ENCODE measurements at regions not wholly inside any gene's neighbourhood (a gene's known extent, or its start where the extent isn't known, plus 50 kb on each side); places are given as distances from the start of the nearest gene placed in this dataset.

DNA sequence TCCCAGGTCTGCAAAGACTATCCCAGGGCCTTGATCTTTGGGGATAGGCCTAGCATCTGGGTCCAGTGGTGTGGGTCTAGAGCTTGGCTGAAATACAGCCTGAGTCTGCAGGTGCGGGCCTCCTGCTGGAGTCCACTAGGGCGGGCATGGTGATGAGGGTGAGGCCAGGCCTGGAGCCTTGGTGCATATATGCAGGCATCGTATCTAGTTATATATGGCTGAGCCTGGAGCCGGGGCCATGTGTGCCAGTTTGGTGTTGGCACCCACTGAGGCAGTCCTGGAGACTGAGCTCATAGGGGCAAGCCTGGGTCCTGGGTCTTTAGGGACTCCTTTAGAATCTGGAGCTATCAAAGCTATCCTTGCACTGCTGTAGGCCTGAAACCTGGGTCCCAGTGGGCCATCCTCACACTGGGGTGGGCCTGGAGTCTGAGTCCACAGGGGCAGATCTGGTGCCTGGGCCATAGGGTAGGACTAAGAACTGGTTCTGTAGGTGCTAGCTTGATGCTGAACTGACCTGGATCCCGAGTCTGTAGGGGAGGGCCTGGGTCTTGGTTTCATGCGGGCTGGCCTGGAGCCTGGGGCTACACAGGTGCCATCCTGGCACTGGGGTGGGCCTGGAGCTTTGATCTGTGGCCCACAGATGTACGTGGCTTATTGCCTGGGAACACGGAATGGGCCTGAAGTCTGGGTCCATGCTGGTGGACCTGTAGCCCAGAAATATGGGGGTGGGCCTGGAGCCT lies 346.5 kb upstream of the MEF2C start:
- CTCF ChIA-PET (ENCODE audit: partially characterized antibody), result no interaction called here
- H3K4me1 Mint-ChIP-seq, result no peaks in the 10 kb centered on the region
- Histone ChIP-seq H3K4me3 (ENCODE audit: low read length in 2 of 2) (no peak overlapping the region), H3K4me1 (ENCODE audit: insufficient read depth, low read length) (no peaks in the 10 kb centered on the region), H3K36me3 (ENCODE audit: insufficient read depth, low read length) (no peaks in the 10 kb centered on the region), H3K9me3 (ENCODE audit: control insufficient read depth in 1 of 2, low read length in 2 of 2) (no peaks in the 10 kb centered on the region), H3K27me3 (ENCODE audit: insufficient read depth, low read length) (no peaks in the 10 kb centered on the region), H3K27ac (ENCODE audit: low read depth, low read length) (no peak overlapping the region)
- POLR2A ChIA-PET (ENCODE audit: partially characterized antibody), result no interaction called here
- no peaks in the 10 kb centered on the region for H3K36me3 Mint-ChIP-seq
- H3K27ac Mint-ChIP-seq, result no peak overlapping the region
- intact Hi-C loops (cut with micrococcal nuclease), result no loop called here
- H3K9me3 Mint-ChIP-seq, result peaks cover 0 to 5% (median 0%) of the 10 kb centered on the region in 8 donors
- no peak overlapping the region for H3K4me3 Mint-ChIP-seq
- no peaks in the 10 kb centered on the region for H3K27me3 Mint-ChIP-seq
- no peak for DNase-seq

DNA sequence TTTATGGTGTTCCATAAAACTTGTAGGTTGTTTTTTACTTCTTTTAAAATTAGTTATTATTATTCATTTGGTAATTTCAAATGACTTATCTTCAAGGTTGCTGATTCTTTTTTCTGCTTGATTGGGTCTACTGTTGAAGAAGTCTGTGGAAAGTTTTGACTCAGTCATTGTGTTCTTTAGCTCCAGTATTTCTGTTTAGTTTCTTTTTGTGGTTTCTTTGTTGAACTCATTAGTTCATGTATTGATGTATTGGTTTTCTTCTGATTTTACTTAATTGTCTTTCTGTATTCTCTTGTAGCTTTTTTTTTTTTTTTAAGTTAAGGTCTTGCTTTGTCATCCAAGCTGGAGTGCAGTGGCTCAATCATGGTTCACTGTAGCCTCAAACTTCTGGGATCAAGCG lies 345.4 kb upstream of the MEF2C start:
- H3K36me3 Mint-ChIP-seq, result no peaks in the 10 kb centered on the region
- H3K4me1 ChIP-seq (ENCODE audit: insufficient read depth, low read length), result no peaks in the 10 kb centered on the region
- H3K4me3 Mint-ChIP-seq, result no peak overlapping the region
- no peak overlapping the region for H3K27ac Mint-ChIP-seq
- no peak overlapping the region for H3K4me3 ChIP-seq (ENCODE audit: low read length in 2 of 2)
- ChIA-PET CTCF (ENCODE audit: partially characterized antibody) (no interaction called here), POLR2A (ENCODE audit: partially characterized antibody) (no interaction called here)
- intact Hi-C loops (cut with micrococcal nuclease), result no loop called here
- H3K4me1 Mint-ChIP-seq, result no peaks in the 10 kb centered on the region
- H3K27ac ChIP-seq (ENCODE audit: low read depth, low read length), result no peak overlapping the region
- H3K36me3 ChIP-seq (ENCODE audit: insufficient read depth, low read length), result no peaks in the 10 kb centered on the region
- no peaks in the 10 kb centered on the region for H3K9me3 ChIP-seq (ENCODE audit: control insufficient read depth in 1 of 2, low read length in 2 of 2)
- H3K9me3 Mint-ChIP-seq, result peaks cover 0 to 5% (median 0%) of the 10 kb centered on the region in 8 donors
- no peaks in the 10 kb centered on the region for H3K27me3 Mint-ChIP-seq
- no peak for DNase-seq
- H3K27me3 ChIP-seq (ENCODE audit: insufficient read depth, low read length), result no peaks in the 10 kb centered on the region

- ChIA-PET POLR2A (ENCODE audit: partially characterized antibody) (no interaction called here), CTCF (ENCODE audit: partially characterized antibody) (no interaction called here)
- Histone ChIP-seq H3K36me3 (ENCODE audit: insufficient read depth, low read length) (no peaks in the 10 kb centered on the region), H3K4me3 (ENCODE audit: low read length in 2 of 2) (no peak overlapping the region), H3K9me3 (ENCODE audit: control insufficient read depth in 1 of 2, low read length in 2 of 2) (no peaks in the 10 kb centered on the region), H3K27ac (ENCODE audit: low read depth, low read length) (no peak overlapping the region), H3K4me1 (ENCODE audit: insufficient read depth, low read length) (no peaks in the 10 kb centered on the region), H3K27me3 (ENCODE audit: insufficient read depth, low read length) (no peaks in the 10 kb centered on the region)
- intact Hi-C loops (cut with micrococcal nuclease), result no loop called here
- Mint-ChIP-seq H3K9me3 (peaks cover 0 to 3% (median 0%) of the 10 kb centered on the region in 8 donors), H3K4me1 (no peaks in the 10 kb centered on the region), H3K27ac (no peak overlapping the region), H3K36me3 (no peaks in the 10 kb centered on the region), H3K4me3 (no peak overlapping the region), H3K27me3 (no peaks in the 10 kb centered on the region)
- DNase-seq, result no peak
Measured at GRCh38 chr5:89218364-89218763, 335.4 kb upstream of the MEF2C start.

GRCh38 chr5:89216606-89217005 lies 333.6 kb upstream of the MEF2C start:
- Mint-ChIP-seq H3K9me3 (peaks cover 0 to 2% (median 0%) of the 10 kb centered on the region in 8 donors), H3K27me3 (no peaks in the 10 kb centered on the region), H3K4me3 (no peak overlapping the region), H3K36me3 (no peaks in the 10 kb centered on the region), H3K27ac (no peak overlapping the region), H3K4me1 (no peaks in the 10 kb centered on the region)
- no peaks in the 10 kb centered on the region for H3K36me3 ChIP-seq (ENCODE audit: insufficient read depth, low read length)
- DNase-seq, result no peak
- no peak overlapping the region for H3K27ac ChIP-seq (ENCODE audit: low read depth, low read length)
- intact Hi-C loops (cut with micrococcal nuclease), result no loop called here
- H3K4me3 ChIP-seq (ENCODE audit: low read length in 2 of 2), result no peak overlapping the region
- CTCF ChIA-PET (ENCODE audit: partially characterized antibody), result no interaction called here
- H3K27me3 ChIP-seq (ENCODE audit: insufficient read depth, low read length), result no peaks in the 10 kb centered on the region
- POLR2A ChIA-PET (ENCODE audit: partially characterized antibody), result no interaction called here
- no peaks in the 10 kb centered on the region for H3K4me1 ChIP-seq (ENCODE audit: insufficient read depth, low read length)
- no peaks in the 10 kb centered on the region for H3K9me3 ChIP-seq (ENCODE audit: control insufficient read depth in 1 of 2, low read length in 2 of 2)

DNA sequence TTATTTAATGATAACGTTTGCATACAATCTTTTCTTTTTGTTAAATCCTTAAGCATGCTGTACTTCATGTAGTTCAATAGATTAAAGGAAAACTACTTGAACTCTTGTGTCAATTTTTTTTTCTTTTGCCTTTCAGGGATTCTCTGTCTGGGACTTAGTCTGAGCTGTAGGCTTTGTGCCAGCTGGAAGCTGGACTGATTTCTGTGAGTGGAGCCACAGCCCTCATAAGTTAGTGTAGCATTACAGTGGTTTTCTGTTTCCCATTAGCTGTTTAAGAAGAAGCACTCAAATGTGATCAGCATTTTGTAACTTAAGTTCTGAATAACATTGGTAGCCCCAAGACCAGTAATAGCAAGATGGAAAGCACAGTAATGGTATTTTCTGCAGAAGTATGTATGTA lies 330.6 kb upstream of the MEF2C start:
- Mint-ChIP-seq H3K36me3 (no peaks in the 10 kb centered on the region), H3K27ac (no peak overlapping the region), H3K9me3 (peaks cover 0 to 3% (median 0%) of the 10 kb centered on the region in 8 donors), H3K4me1 (no peaks in the 10 kb centered on the region), H3K4me3 (no peak overlapping the region), H3K27me3 (no peaks in the 10 kb centered on the region)
- no peak for DNase-seq
- intact Hi-C loops (cut with micrococcal nuclease), result no loop called here
- POLR2A ChIA-PET (ENCODE audit: partially characterized antibody), result no interaction called here
- Histone ChIP-seq H3K36me3 (ENCODE audit: insufficient read depth, low read length) (no peaks in the 10 kb centered on the region), H3K27me3 (ENCODE audit: insufficient read depth, low read length) (no peaks in the 10 kb centered on the region), H3K9me3 (ENCODE audit: control insufficient read depth in 1 of 2, low read length in 2 of 2) (no peaks in the 10 kb centered on the region), H3K4me1 (ENCODE audit: insufficient read depth, low read length) (no peaks in the 10 kb centered on the region), H3K4me3 (ENCODE audit: low read length in 2 of 2) (no peak overlapping the region), H3K27ac (ENCODE audit: low read depth, low read length) (no peak overlapping the region)
- CTCF ChIA-PET (ENCODE audit: partially characterized antibody), result no interaction called here

DNA sequence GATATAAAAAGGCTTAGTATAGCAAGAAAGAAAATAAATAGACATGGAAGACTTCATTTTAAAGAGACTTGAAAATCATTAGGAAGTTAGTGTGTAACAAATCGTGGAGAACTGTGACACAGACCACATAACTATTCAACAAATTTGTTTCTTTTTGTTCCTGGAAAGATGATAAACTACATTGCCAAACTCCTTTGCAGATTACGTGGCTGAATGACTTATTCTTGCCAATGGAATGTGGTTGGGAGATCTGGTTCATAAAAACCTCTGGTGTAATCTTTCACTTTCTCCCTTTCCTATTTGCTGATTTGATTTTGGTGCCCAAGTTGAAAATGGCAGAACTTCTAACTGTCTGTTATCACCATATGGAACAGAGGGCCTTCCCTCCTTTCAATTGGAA lies 328.9 kb upstream of the MEF2C start:
- H3K9me3 Mint-ChIP-seq, result peaks cover 0 to 3% (median 0%) of the 10 kb centered on the region in 8 donors
- intact Hi-C loops (cut with micrococcal nuclease), result no loop called here
- CTCF ChIA-PET (ENCODE audit: partially characterized antibody), result no interaction called here
- no peaks in the 10 kb centered on the region for H3K36me3 Mint-ChIP-seq
- POLR2A ChIA-PET (ENCODE audit: partially characterized antibody), result no interaction called here
- no peak for DNase-seq
- H3K27me3 Mint-ChIP-seq, result no peaks in the 10 kb centered on the region
- Histone ChIP-seq H3K27me3 (ENCODE audit: insufficient read depth, low read length) (no peaks in the 10 kb centered on the region), H3K4me3 (ENCODE audit: low read length in 2 of 2) (no peak overlapping the region), H3K27ac (ENCODE audit: low read depth, low read length) (no peak overlapping the region), H3K36me3 (ENCODE audit: insufficient read depth, low read length) (no peaks in the 10 kb centered on the region), H3K9me3 (ENCODE audit: control insufficient read depth in 1 of 2, low read length in 2 of 2) (no peaks in the 10 kb centered on the region), H3K4me1 (ENCODE audit: insufficient read depth, low read length) (no peaks in the 10 kb centered on the region)
- no peak overlapping the region for H3K4me3 Mint-ChIP-seq
- no peak overlapping the region for H3K27ac Mint-ChIP-seq
- no peaks in the 10 kb centered on the region for H3K4me1 Mint-ChIP-seq

DNA sequence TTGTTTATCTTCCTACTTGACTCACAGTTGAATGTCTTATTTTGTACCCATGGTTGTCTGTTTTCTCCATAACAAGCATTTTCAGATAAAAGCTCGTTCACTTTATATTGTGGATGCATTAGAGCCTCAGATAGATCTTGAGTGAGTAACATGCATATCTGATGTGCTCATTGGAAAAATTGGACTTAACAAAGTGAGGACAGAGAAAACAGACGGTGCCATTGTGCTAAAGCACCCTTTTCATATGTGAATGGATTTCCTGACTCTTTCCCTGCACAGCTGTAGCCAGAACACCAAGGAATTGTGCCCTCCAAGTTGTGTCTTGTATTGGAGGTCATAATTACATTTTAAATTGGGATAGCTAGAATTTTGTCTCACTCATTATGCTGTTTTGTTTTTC lies 325.8 kb upstream of the MEF2C start:
- Histone ChIP-seq H3K4me3 (ENCODE audit: low read length in 2 of 2) (no peak overlapping the region), H3K9me3 (ENCODE audit: control insufficient read depth in 1 of 2, low read length in 2 of 2) (no peaks in the 10 kb centered on the region), H3K27me3 (ENCODE audit: insufficient read depth, low read length) (no peaks in the 10 kb centered on the region), H3K36me3 (ENCODE audit: insufficient read depth, low read length) (no peaks in the 10 kb centered on the region), H3K27ac (ENCODE audit: low read depth, low read length) (no peak overlapping the region), H3K4me1 (ENCODE audit: insufficient read depth, low read length) (no peaks in the 10 kb centered on the region)
- POLR2A ChIA-PET (ENCODE audit: partially characterized antibody), result no interaction called here
- Mint-ChIP-seq H3K36me3 (no peaks in the 10 kb centered on the region), H3K9me3 (peaks cover 0 to 3% (median 0%) of the 10 kb centered on the region in 8 donors), H3K27me3 (no peaks in the 10 kb centered on the region), H3K4me3 (no peak overlapping the region), H3K4me1 (no peaks in the 10 kb centered on the region), H3K27ac (no peak overlapping the region)
- CTCF ChIA-PET (ENCODE audit: partially characterized antibody), result no interaction called here
- intact Hi-C loops (cut with micrococcal nuclease), result no loop called here
- no peak for DNase-seq

- ChIA-PET CTCF (ENCODE audit: partially characterized antibody) (no interaction called here), POLR2A (ENCODE audit: partially characterized antibody) (no interaction called here)
- peaks cover 0 to 5% (median 0%) of the 10 kb centered on the region in 8 donors for H3K9me3 Mint-ChIP-seq
- Histone ChIP-seq H3K36me3 (ENCODE audit: insufficient read depth, low read length) (no peaks in the 10 kb centered on the region), H3K4me3 (ENCODE audit: low read length in 2 of 2) (no peak overlapping the region), H3K9me3 (ENCODE audit: control insufficient read depth in 1 of 2, low read length in 2 of 2) (no peaks in the 10 kb centered on the region), H3K27ac (ENCODE audit: low read depth, low read length) (no peak overlapping the region), H3K27me3 (ENCODE audit: insufficient read depth, low read length) (no peaks in the 10 kb centered on the region), H3K4me1 (ENCODE audit: insufficient read depth, low read length) (no peaks in the 10 kb centered on the region)
- H3K4me1 Mint-ChIP-seq, result no peaks in the 10 kb centered on the region
- H3K27me3 Mint-ChIP-seq, result no peaks in the 10 kb centered on the region
- DNase-seq, result no peak
- H3K4me3 Mint-ChIP-seq, result no peak overlapping the region
- intact Hi-C loops (cut with micrococcal nuclease), result no loop called here
- H3K27ac Mint-ChIP-seq, result no peak overlapping the region
- H3K36me3 Mint-ChIP-seq, result no peaks in the 10 kb centered on the region
Measured at GRCh38 chr5:89208392-89208791, 325.4 kb upstream of the MEF2C start.
